ENCODE measurements at regions not wholly inside any gene's neighbourhood (a gene's known extent, or its start where the extent isn't known, plus 50 kb on each side); places are given as distances from the start of the nearest gene placed in this dataset.

GRCh38 chr20:56760610-56761009, 131.5 kb downstream of the TFAP2C start:
- no peaks in the 10 kb centered on the region for H3K9me3 ChIP-seq (ENCODE audit: low read depth, low read length, poor library complexity, severe bottlenecking)
- H3K4me1 ChIP-seq (ENCODE audit: insufficient read depth, low read length, poor library complexity, severe bottlenecking), result no peaks in the 10 kb centered on the region
- intact Hi-C loops (cut with micrococcal nuclease; ENCODE audit: unreplicated experiment), result no loop called here
- TF ChIP-seq CTCF (conservative IDR thresholded peaks at IDR 0.05; ENCODE audit: low read depth, low read length) (no peak), EZH2 (IDR thresholded peaks at IDR 0.05; ENCODE audit: borderline replicate concordance, low read depth, low read length, poor library complexity, severe bottlenecking) (no peak)
- H3K27me3 ChIP-seq (replicated peaks; ENCODE audit: insufficient read depth, low read depth, low read length, poor library complexity), result no peaks in the 10 kb centered on the region
- H3K4me3 ChIP-seq (ENCODE audit: low read depth, low read length, poor library complexity, severe bottlenecking), result no peak overlapping the region
- no peaks in the 10 kb centered on the region for H3K36me3 ChIP-seq (ENCODE audit: insufficient read depth, low read length, poor library complexity, severe bottlenecking)
- BruUV-seq (replicated peaks), result no TSS peak
- POLR2A ChIA-PET (ENCODE audit: low non-redundant PET), result no interaction called here
- no peak overlapping the region for H3K27ac ChIP-seq (ENCODE audit: low read depth, low read length, poor library complexity, severe bottlenecking)
- no peak for DNase-seq (ENCODE audit: low spot score)
- CTCF ChIA-PET, result no interaction called here

GRCh38 chr20:56761393-56761792, 132.3 kb downstream of the TFAP2C start:
- Histone ChIP-seq H3K4me3 (ENCODE audit: low read depth, low read length, poor library complexity, severe bottlenecking) (no peak overlapping the region), H3K27ac (ENCODE audit: low read depth, low read length, poor library complexity, severe bottlenecking) (no peak overlapping the region), H3K4me1 (ENCODE audit: insufficient read depth, low read length, poor library complexity, severe bottlenecking) (no peaks in the 10 kb centered on the region), H3K9me3 (ENCODE audit: low read depth, low read length, poor library complexity, severe bottlenecking) (no peaks in the 10 kb centered on the region), H3K36me3 (ENCODE audit: insufficient read depth, low read length, poor library complexity, severe bottlenecking) (no peaks in the 10 kb centered on the region), H3K27me3 (replicated peaks; ENCODE audit: insufficient read depth, low read depth, low read length, poor library complexity) (peaks cover 2% of the 10 kb centered on the region)
- BruUV-seq (replicated peaks), result no TSS peak
- TF ChIP-seq CTCF (conservative IDR thresholded peaks at IDR 0.05; ENCODE audit: low read depth, low read length), result no peak
- POLR2A ChIA-PET (ENCODE audit: low non-redundant PET), result no interaction called here
- intact Hi-C loops (cut with micrococcal nuclease; ENCODE audit: unreplicated experiment), result no loop called here
- DNase-seq (ENCODE audit: low spot score), result no peak
- CTCF ChIA-PET, result no interaction called here

- TF ChIP-seq EZH2 (IDR thresholded peaks at IDR 0.05; ENCODE audit: borderline replicate concordance, low read depth, low read length, poor library complexity, severe bottlenecking) (no peak), CTCF (conservative IDR thresholded peaks at IDR 0.05; ENCODE audit: low read depth, low read length) (no peak)
- ChIA-PET POLR2A (ENCODE audit: low non-redundant PET) (no interaction called here), CTCF (no interaction called here)
- Histone ChIP-seq H3K36me3 (ENCODE audit: insufficient read depth, low read length, poor library complexity, severe bottlenecking) (no peaks in the 10 kb centered on the region), H3K9me3 (ENCODE audit: low read depth, low read length, poor library complexity, severe bottlenecking) (no peaks in the 10 kb centered on the region), H3K4me3 (ENCODE audit: low read depth, low read length, poor library complexity, severe bottlenecking) (no peak overlapping the region), H3K4me1 (ENCODE audit: insufficient read depth, low read length, poor library complexity, severe bottlenecking) (no peaks in the 10 kb centered on the region), H3K27me3 (replicated peaks; ENCODE audit: insufficient read depth, low read depth, low read length, poor library complexity) (peaks cover 3% of the 10 kb centered on the region), H3K27ac (ENCODE audit: low read depth, low read length, poor library complexity, severe bottlenecking) (no peak overlapping the region)
- no TSS peak for BruUV-seq (replicated peaks)
- DNase-seq (ENCODE audit: low spot score), result no peak
- intact Hi-C loops (cut with micrococcal nuclease; ENCODE audit: unreplicated experiment), result no loop called here
Observed at GRCh38 chr20:56762401-56762800, 133.3 kb downstream of the TFAP2C start.
